GM12878 (cell line): ENCODE measurements at regions not wholly inside any gene's neighbourhood (a gene's known extent, or its start where the extent isn't known, plus 50 kb on each side); places are given as distances from the start of the nearest gene placed in this dataset.

Source experiments
- ATAC-seq: fragments of 200-7000 bp; cut with Tn5 transposase; 3 replicates; pipeline ENCODE4 v1.9.1; 2020; ENCODE audit warnings: mild to moderate bottlenecking, moderate library complexity
- BruUV-seq: library from RNA; stranded (reverse); fragments of 400-500 nt; replicated peaks from 2 replicates; lab custom pipeline; 2021; lab: Mats Ljungman, UMichigan
- CTCF ChIA-PET: fragments of 300-600 bp; sonication (Branson Sonifier 250); formaldehyde crosslinking; extraction: SDS; loops from one replicate; lab custom pipeline; 2021; ENCODE audit warnings: inconsistent platforms; lab: Yijun Ruan, JAX
- POLR2A ChIA-PET: fragments of 350-600 bp; formaldehyde crosslinking; extraction: SDS; loops from one replicate; lab custom pipeline; 2021; ENCODE audit warnings: inconsistent platforms; lab: Charles Lee
- RAD21 ChIA-PET: fragments of 300-600 bp; sonication (Branson Sonifier 250); formaldehyde crosslinking; loops from one replicate; lab custom pipeline; 2023; ENCODE audit warnings: antibody characterized with exemption; ENCODE audit not compliant: unreplicated experiment; lab: Charles Lee
- SMC1A ChIA-PET: fragments of 300-600 bp; sonication (Branson Sonifier 250); formaldehyde crosslinking; loops from one replicate; lab custom pipeline; 2023; ENCODE audit not compliant: unreplicated experiment, uncharacterized antibody; lab: Charles Lee
- DNase-seq: peaks from one replicate; pipeline ENCODE4 v3.0.0-alpha.2; 2011; ENCODE audit warnings: low read depth, low spot score
- FAIRE-seq: peaks from 3 replicates; lab custom pipeline; 2011; peaks lifted over from hg19 to GRCh38; lab: Jason Lieb, UNC
- H2AFZ ChIP-seq: 2 replicates; pipeline ENCODE4 v1.6.0; 2011; ENCODE audit warnings: low read depth, low read length, control low read depth; ENCODE audit not compliant: control insufficient read depth
- H3K27ac ChIP-seq: 2 replicates; pipeline ENCODE4 v1.5.1; 2011; ENCODE audit warnings: control low read depth; ENCODE audit not compliant: control insufficient read depth, insufficient read depth
- H3K27me3 ChIP-seq, 2 experiments: replicated peaks in 1 of 2; 2 replicates each; pipeline versions ENCODE4 v1.6.0 to v1.6.1; 2011; ENCODE audit warnings: low read length in 1 of 2; ENCODE audit not compliant: control insufficient read depth in 2 of 2, insufficient read depth in 2 of 2
- H3K36me3 ChIP-seq, 2 experiments: 2 replicates each; pipeline ENCODE4 v1.5.1; 2011; ENCODE audit warnings: low read length in 1 of 2; ENCODE audit not compliant: control insufficient read depth in 2 of 2, insufficient read depth in 2 of 2
- H3K4me1 ChIP-seq: 2 replicates; pipeline ENCODE4 v1.6.1; 2011; ENCODE audit warnings: mild to moderate bottlenecking, low read length, moderate library complexity, mixed read lengths; ENCODE audit not compliant: control insufficient read depth, insufficient read depth
- H3K4me2 ChIP-seq: 2 replicates; pipeline ENCODE4 v1.6.0; 2011; ENCODE audit warnings: control low read depth; ENCODE audit not compliant: control insufficient read depth, insufficient read depth
- H3K4me3 ChIP-seq: fragments of 200-600 bp; sonication (generic); 2 replicates; pipeline ENCODE4 v1.5.1; 2016
- H3K79me2 ChIP-seq: 2 replicates; pipeline ENCODE4 v1.6.0; 2011; ENCODE audit warnings: low read length; ENCODE audit not compliant: control insufficient read depth, insufficient read depth
- H3K9ac ChIP-seq: 2 replicates; pipeline ENCODE4 v1.8.0; 2011; ENCODE audit warnings: low read length, control low read depth, mixed read lengths; ENCODE audit not compliant: control insufficient read depth, insufficient read depth
- H3K9me3 ChIP-seq: replicated peaks from 3 replicates; pipeline ENCODE4 v1.5.1; 2011; ENCODE audit warnings: mild to moderate bottlenecking, low read length; ENCODE audit not compliant: control insufficient read depth, insufficient read depth
- H4K20me1 ChIP-seq: 2 replicates; pipeline ENCODE4 v1.6.0; 2011; ENCODE audit not compliant: control insufficient read depth, insufficient read depth
- EZH2 ChIP-seq: IDR thresholded peaks from 2 replicates; pipeline ENCODE4 v1.6.1; 2012; ENCODE audit warnings: low read depth, mild to moderate bottlenecking, control low read depth, inconsistent platforms, low read length, borderline replicate concordance; ENCODE audit not compliant: control insufficient read depth
- GABPA ChIP-seq: IDR thresholded peaks from 2 replicates; pipeline ENCODE4 v1.6.1; 2014; ENCODE audit warnings: antibody characterized with exemption, low read depth, mild to moderate bottlenecking, inconsistent platforms
- MEF2B ChIP-seq: fragments of 450-650 bp; IDR thresholded peaks from 2 replicates; pipeline ENCODE4 v1.6.1; 2018; ENCODE audit warnings: mild to moderate bottlenecking, moderate library complexity; ENCODE audit not compliant: partially characterized antibody, poor library complexity, severe bottlenecking
- MTA3 ChIP-seq: IDR thresholded peaks from 2 replicates; pipeline ENCODE4 v1.6.1; 2012; ENCODE audit warnings: low read length, inconsistent platforms, borderline replicate concordance
- NBN ChIP-seq: fragments of 450-650 bp; IDR thresholded peaks from 2 replicates; pipeline ENCODE4 v1.6.1; 2016
- NFIC ChIP-seq: IDR thresholded peaks from 2 replicates; pipeline ENCODE4 v1.6.1; 2012; ENCODE audit warnings: low read depth, mild to moderate bottlenecking, inconsistent platforms, low read length, moderate library complexity
- PML ChIP-seq: IDR thresholded peaks from 2 replicates; pipeline ENCODE4 v1.6.1; 2012; ENCODE audit warnings: low read length, inconsistent platforms
- RB1 ChIP-seq: fragments of 450-650 bp; formaldehyde crosslinking; IDR thresholded peaks from 2 replicates; pipeline ENCODE4 v1.6.1; 2017; ENCODE audit warnings: mild to moderate bottlenecking, borderline replicate concordance
- RELA ChIP-seq: fragments of 450-650 bp; IDR thresholded peaks from 2 replicates; pipeline ENCODE4 v1.8.0; 2014; ENCODE audit warnings: borderline replicate concordance; ENCODE audit not compliant: partially characterized antibody
- SPI1 ChIP-seq: IDR thresholded peaks from 2 replicates; pipeline ENCODE4 v1.6.1; 2011; ENCODE audit warnings: low read depth, mild to moderate bottlenecking, low read length, moderate library complexity, borderline replicate concordance; ENCODE audit not compliant: insufficient read depth
- WGBS: methylation state at CpG from one replicate; pipeline ENCODE4 v1.1.6; 2016; ENCODE audit warnings: low lambda C conversion rate; ENCODE audit not compliant: insufficient replicate concordance, insufficient coverage; ENCODE audit errors: missing lambda C conversion rate; 5-methylcytosine and 5-hydroxymethylcytosine counted together
- in situ Hi-C: fragments of 300-500 bp; cut with MboI; formaldehyde crosslinking; loops from 9 replicates; pipeline ENCODE4 v1.14.3; 2018; ENCODE audit warnings: mixed read lengths
- intact Hi-C: fragments of 100-400 bp; cut with micrococcal nuclease; formaldehyde crosslinking; loops from one replicate; pipeline ENCODE4 v1.14.2; 2022; ENCODE audit not compliant: unreplicated experiment
- TF ChIP-seq, protein P1 (sequence below): fragments of 450-650 bp; IDR thresholded peaks from 2 replicates; pipeline ENCODE4 v1.6.1; 2017; ENCODE audit warnings: antibody characterized with exemption, mild to moderate bottlenecking, moderate library complexity

GRCh38 chr13:73891805-73892204 lies 242.4 kb downstream of the KLF12 start (continued):
- TF ChIP-seq NBN (no peak), RB1 (no peak)

- in situ Hi-C loops (no loop called here), intact Hi-C loops (no loop called here)
- ChIA-PET POLR2A (no interaction called here), RAD21 (no interaction called here), CTCF (no interaction called here), SMC1A (no interaction called here)
- H3K4me2 ChIP-seq: no peak overlapping the region
- H3K4me3 ChIP-seq: no peak overlapping the region
- no peak for TF ChIP-seq EZH2
- TF ChIP-seq MTA3: no peak
- TF ChIP-seq, protein P1, sequence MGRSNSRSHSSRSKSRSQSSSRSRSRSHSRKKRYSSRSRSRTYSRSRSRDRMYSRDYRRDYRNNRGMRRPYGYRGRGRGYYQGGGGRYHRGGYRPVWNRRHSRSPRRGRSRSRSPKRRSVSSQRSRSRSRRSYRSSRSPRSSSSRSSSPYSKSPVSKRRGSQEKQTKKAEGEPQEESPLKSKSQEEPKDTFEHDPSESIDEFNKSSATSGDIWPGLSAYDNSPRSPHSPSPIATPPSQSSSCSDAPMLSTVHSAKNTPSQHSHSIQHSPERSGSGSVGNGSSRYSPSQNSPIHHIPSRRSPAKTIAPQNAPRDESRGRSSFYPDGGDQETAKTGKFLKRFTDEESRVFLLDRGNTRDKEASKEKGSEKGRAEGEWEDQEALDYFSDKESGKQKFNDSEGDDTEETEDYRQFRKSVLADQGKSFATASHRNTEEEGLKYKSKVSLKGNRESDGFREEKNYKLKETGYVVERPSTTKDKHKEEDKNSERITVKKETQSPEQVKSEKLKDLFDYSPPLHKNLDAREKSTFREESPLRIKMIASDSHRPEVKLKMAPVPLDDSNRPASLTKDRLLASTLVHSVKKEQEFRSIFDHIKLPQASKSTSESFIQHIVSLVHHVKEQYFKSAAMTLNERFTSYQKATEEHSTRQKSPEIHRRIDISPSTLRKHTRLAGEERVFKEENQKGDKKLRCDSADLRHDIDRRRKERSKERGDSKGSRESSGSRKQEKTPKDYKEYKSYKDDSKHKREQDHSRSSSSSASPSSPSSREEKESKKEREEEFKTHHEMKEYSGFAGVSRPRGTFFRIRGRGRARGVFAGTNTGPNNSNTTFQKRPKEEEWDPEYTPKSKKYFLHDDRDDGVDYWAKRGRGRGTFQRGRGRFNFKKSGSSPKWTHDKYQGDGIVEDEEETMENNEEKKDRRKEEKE: no peak
- no peak for TF ChIP-seq RELA
- no peak for TF ChIP-seq PML
- TF ChIP-seq RB1: no peak
- TF ChIP-seq MEF2B: no peak
- no peak for TF ChIP-seq SPI1
- no peak for TF ChIP-seq GABPA
- TF ChIP-seq NFIC: no peak
- ATAC-seq (no peak), FAIRE-seq (no peak), DNase-seq (no peak)
- H4K20me1 ChIP-seq: no peaks in the 10 kb centered on the region
- BruUV-seq: no TSS peak
- H3K9ac ChIP-seq: no peak overlapping the region
- no peak overlapping the region for H2AFZ ChIP-seq
- no peaks in the 10 kb centered on the region for H3K27me3 ChIP-seq
- 87% methylated on average over 5 of the region's 5 CpGs for WGBS
- H3K4me1 ChIP-seq: no peaks in the 10 kb centered on the region
- H3K9me3 ChIP-seq: no peaks in the 10 kb centered on the region; the same call in 1 of the 3 replicates
- H3K36me3 ChIP-seq: no peaks in the 10 kb centered on the region
- no peaks in the 10 kb centered on the region for H3K79me2 ChIP-seq
- no peak overlapping the region for H3K27ac ChIP-seq
Measured at GRCh38 chr13:73883162-73883561, 251.0 kb downstream of the KLF12 start.
